GM10266 (cell line): ENCODE measurements at regions not wholly inside any gene's neighbourhood (a gene's known extent, or its start where the extent isn't known, plus 50 kb on each side); places are given as distances from the start of the nearest gene placed in this dataset.

Experiments used
- DNase-seq: peaks from one replicate; pipeline ENCODE4 v3.0.0; 2012; ENCODE audit errors: extremely low spot score
- CTCF ChIP-seq: IDR thresholded peaks from 2 replicates; pipeline ENCODE4 v1.5.1; 2012; ENCODE audit warnings: mild to moderate bottlenecking, low read depth; ENCODE audit not compliant: control insufficient read depth, insufficient read depth; ENCODE audit errors: missing control alignments

- DNase-seq = no peak
- TF ChIP-seq CTCF = no peak
Observed at GRCh38 chr14:39763402-39763890, 331.2 kb upstream of the FBXO33 start.

- no peak for DNase-seq
- TF ChIP-seq CTCF = no peak
Observed at GRCh38 chr14:39762576-39763401, 330.6 kb upstream of the FBXO33 start.

GRCh38 chr14:39755269-39755878 is 323.1 kb upstream of the FBXO33 start:
- DNase-seq = no peak
- no peak for TF ChIP-seq CTCF

- no peak for DNase-seq
- TF ChIP-seq CTCF = no peak
Observed at GRCh38 chr14:39740454-39740853, 308.2 kb upstream of the FBXO33 start.

- no peak for DNase-seq
- TF ChIP-seq CTCF = no peak
Observed at GRCh38 chr14:39739796-39740195, 307.6 kb upstream of the FBXO33 start.

- DNase-seq = no peak
- TF ChIP-seq CTCF = no peak
Observed at GRCh38 chr14:39734306-39734705, 302.1 kb upstream of the FBXO33 start.

- no peak for TF ChIP-seq CTCF
- DNase-seq = no peak
Observed at GRCh38 chr14:39733741-39734140, 301.5 kb upstream of the FBXO33 start.
